KMS-11 (cell line): ENCODE measurements at regions not wholly inside any gene's neighbourhood (a gene's known extent, or its start where the extent isn't known, plus 50 kb on each side); places are given as distances from the start of the nearest gene placed in this dataset.

Experiments used
- H2AFZ ChIP-seq: fragments of 200-600 bp; sonication (generic); 2 replicates; pipeline ENCODE4 v1.6.1; 2016; ENCODE audit warnings: antibody characterized with exemption, mixed run types, low read depth
- H3K27ac ChIP-seq: fragments of 200-600 bp; sonication (generic); 2 replicates; pipeline ENCODE4 v1.6.1; 2016; ENCODE audit warnings: mild to moderate bottlenecking, mixed run types
- H3K27me3 ChIP-seq: fragments of 200-600 bp; sonication (generic); 2 replicates; pipeline ENCODE4 v1.6.1; 2017; ENCODE audit warnings: mild to moderate bottlenecking, low read depth, mixed run types, moderate library complexity; ENCODE audit not compliant: insufficient read depth
- H3K36me3 ChIP-seq: fragments of 200-600 bp; sonication (generic); 2 replicates; pipeline ENCODE4 v1.6.1; 2017; ENCODE audit warnings: mild to moderate bottlenecking, mixed run types; ENCODE audit not compliant: insufficient read depth
- H3K4me1 ChIP-seq: fragments of 200-600 bp; sonication (generic); 2 replicates; pipeline ENCODE4 v1.6.1; 2016; ENCODE audit warnings: mild to moderate bottlenecking, low read depth, mixed run types; ENCODE audit not compliant: poor library complexity, severe bottlenecking
- H3K4me2 ChIP-seq: fragments of 200-600 bp; sonication (generic); 2 replicates; pipeline ENCODE4 v1.7.0; 2016; ENCODE audit warnings: mild to moderate bottlenecking, mixed run types
- H3K4me3 ChIP-seq: fragments of 200-600 bp; sonication (generic); IDR thresholded peaks from 2 replicates; pipeline ENCODE4 v1.6.1; 2017; ENCODE audit warnings: low read depth, low read length, mixed read lengths; ENCODE audit not compliant: insufficient read depth
- H3K79me2 ChIP-seq: fragments of 200-600 bp; sonication (generic); 2 replicates; pipeline ENCODE4 v1.6.1; 2016; ENCODE audit warnings: low read depth, mixed run types; ENCODE audit not compliant: insufficient read depth
- H3K9ac ChIP-seq: fragments of 200-600 bp; sonication (generic); 2 replicates; pipeline ENCODE4 v1.6.1; 2016; ENCODE audit warnings: mild to moderate bottlenecking, mixed run types
- H4K20me1 ChIP-seq: fragments of 200-600 bp; sonication (generic); 2 replicates; pipeline ENCODE4 v1.6.1; 2016; ENCODE audit warnings: mild to moderate bottlenecking, mixed run types; ENCODE audit not compliant: insufficient read depth
- CTCF ChIP-seq: fragments of 200-600 bp; sonication (generic); conservative IDR thresholded peaks from 2 replicates; pipeline ENCODE4 v1.6.1; 2017; ENCODE audit warnings: low read depth, mild to moderate bottlenecking, antibody characterized with exemption, low read length, moderate library complexity, mixed read lengths

- H3K9ac ChIP-seq = no peak overlapping the region
- no peaks in the 10 kb centered on the region for H4K20me1 ChIP-seq
- no peak overlapping the region for H3K27ac ChIP-seq
- H3K4me1 ChIP-seq = no peaks in the 10 kb centered on the region
- no peak for TF ChIP-seq CTCF
- no peaks in the 10 kb centered on the region for H3K79me2 ChIP-seq
- no peaks in the 10 kb centered on the region for H3K27me3 ChIP-seq
- H2AFZ ChIP-seq = no peak overlapping the region
- no peak overlapping the region for H3K4me3 ChIP-seq
- H3K4me2 ChIP-seq = no peak overlapping the region
- H3K36me3 ChIP-seq = no peaks in the 10 kb centered on the region
Measured at GRCh38 chr4:35102066-35102465, 1142.2 kb downstream of the ARAP2 start.

- H3K36me3 ChIP-seq = no peaks in the 10 kb centered on the region
- no peak overlapping the region for H3K27ac ChIP-seq
- H3K79me2 ChIP-seq = no peaks in the 10 kb centered on the region
- no peak overlapping the region for H2AFZ ChIP-seq
- no peak overlapping the region for H3K4me2 ChIP-seq
- no peaks in the 10 kb centered on the region for H3K4me1 ChIP-seq
- no peak for TF ChIP-seq CTCF
- H3K27me3 ChIP-seq = no peaks in the 10 kb centered on the region
- H4K20me1 ChIP-seq = no peaks in the 10 kb centered on the region
- H3K9ac ChIP-seq = no peak overlapping the region
- no peak overlapping the region for H3K4me3 ChIP-seq
Measured at GRCh38 chr4:35105486-35105885, 1138.8 kb downstream of the ARAP2 start.

DNA sequence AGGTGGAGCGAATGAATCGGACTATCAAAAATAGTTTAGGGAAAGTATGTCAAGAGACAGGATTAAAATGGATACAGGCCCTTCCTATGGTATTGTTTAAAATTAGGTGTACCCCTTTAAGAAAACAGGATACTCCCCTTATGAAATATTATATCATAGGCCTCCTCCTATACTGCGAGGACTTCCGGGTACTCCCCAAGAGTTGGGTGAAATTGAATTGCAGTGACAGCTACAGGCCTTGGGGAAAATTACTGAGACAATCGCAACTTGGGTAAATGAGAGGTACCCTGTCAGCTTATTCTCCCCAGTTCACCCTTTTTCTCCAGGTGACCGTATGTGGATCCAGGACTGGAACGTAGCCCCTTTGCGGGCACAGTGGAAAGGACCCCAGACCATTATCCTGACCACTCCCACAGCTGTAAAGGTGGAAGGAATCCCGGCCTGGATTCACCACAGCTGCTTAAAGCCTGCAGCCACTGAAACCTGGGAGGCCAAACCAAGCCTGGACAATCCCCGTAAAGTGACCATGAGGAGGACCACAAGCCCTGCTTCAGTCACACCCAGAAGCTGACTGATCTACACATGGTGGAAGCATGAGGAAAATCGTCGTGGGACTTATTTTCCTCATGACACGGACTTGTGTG lies 1138.1 kb downstream of the ARAP2 start:
- no peak overlapping the region for H3K9ac ChIP-seq
- no peak overlapping the region for H3K4me3 ChIP-seq

GRCh38 chr4:35124106-35124505 lies 1120.2 kb downstream of the ARAP2 start:
- Histone ChIP-seq H3K4me3 (no peak overlapping the region), H3K9ac (no peak overlapping the region), H2AFZ (no peak overlapping the region), H3K27ac (no peak overlapping the region), H3K4me1 (no peaks in the 10 kb centered on the region), H3K27me3 (no peaks in the 10 kb centered on the region), H4K20me1 (no peaks in the 10 kb centered on the region), H3K4me2 (no peak overlapping the region), H3K79me2 (no peaks in the 10 kb centered on the region), H3K36me3 (no peaks in the 10 kb centered on the region)
- no peak for TF ChIP-seq CTCF

More for the DNA sequence above, 1138.1 kb downstream of the ARAP2 start:
- Histone ChIP-seq H3K4me2 (no peak overlapping the region), H4K20me1 (no peaks in the 10 kb centered on the region), H3K4me1 (no peaks in the 10 kb centered on the region), H3K27me3 (no peaks in the 10 kb centered on the region), H3K27ac (no peak overlapping the region), H3K36me3 (no peaks in the 10 kb centered on the region), H2AFZ (no peak overlapping the region), H3K79me2 (no peaks in the 10 kb centered on the region)
- no peak for TF ChIP-seq CTCF
